ACHN (cell line): ENCODE measurements at regions not wholly inside any gene's neighbourhood (a gene's known extent, or its start where the extent isn't known, plus 50 kb on each side); places are given as distances from the start of the nearest gene placed in this dataset.
"Not testable (repeated sequence)": the region's sequence is repeated elsewhere in the genome, so short reads cannot be mapped to it uniquely, and the experiment has no call there.

ENCODE experiments used
- DNase-seq: peaks from one replicate; pipeline ENCODE4 v3.0.0-alpha.2; 2015
- in situ Hi-C: cut with HindIII; loops from 2 replicates; pipeline ENCODE4 v1.10.0; 2017; ENCODE audit warnings: low sequenced_read_pairs, low pct_ligation_motif_present, low pct_unique_long_range_greater_than_20kb

DNA sequence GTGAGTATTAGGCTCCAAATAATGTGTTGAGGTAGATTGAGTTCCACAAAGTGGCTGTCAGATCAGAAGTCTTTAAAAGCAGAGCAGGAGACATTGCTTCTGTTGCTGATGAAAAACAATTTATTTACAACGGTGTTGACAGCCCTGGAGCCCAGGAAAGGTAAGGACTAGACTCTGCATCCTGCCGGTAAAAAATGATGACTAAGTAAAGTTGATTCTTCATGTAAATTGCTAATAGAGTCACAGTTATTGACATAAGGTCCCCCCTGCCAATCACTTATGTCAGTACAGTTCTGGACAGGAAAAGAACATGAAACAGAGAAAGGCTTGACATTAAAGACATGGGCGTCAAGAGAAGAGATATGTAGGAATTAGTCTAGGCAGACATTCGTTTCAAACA, 552.5 kb downstream of the HTR1A start:
- in situ Hi-C loops, result no loop called here
- DNase-seq, result no peak

DNA sequence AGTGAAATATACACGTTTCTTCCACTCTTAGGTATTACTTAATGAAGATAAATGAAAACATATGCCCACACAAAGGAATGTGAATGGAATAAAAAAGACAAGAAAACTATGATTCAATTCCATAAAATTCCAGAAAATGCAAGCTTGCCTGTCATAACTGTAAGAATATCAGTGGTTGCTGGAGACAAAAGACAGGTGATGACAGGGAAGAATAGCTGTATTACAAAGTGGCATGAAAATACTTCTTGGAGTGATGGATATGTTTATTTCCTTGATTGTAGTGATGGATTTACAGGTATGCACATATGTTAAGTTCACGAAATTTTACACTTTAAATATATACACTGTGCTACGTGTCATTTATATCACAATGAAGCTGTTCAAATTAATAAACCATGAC, 553.3 kb downstream of the HTR1A start:
- no peak for DNase-seq
- in situ Hi-C loops, result no loop called here

DNA sequence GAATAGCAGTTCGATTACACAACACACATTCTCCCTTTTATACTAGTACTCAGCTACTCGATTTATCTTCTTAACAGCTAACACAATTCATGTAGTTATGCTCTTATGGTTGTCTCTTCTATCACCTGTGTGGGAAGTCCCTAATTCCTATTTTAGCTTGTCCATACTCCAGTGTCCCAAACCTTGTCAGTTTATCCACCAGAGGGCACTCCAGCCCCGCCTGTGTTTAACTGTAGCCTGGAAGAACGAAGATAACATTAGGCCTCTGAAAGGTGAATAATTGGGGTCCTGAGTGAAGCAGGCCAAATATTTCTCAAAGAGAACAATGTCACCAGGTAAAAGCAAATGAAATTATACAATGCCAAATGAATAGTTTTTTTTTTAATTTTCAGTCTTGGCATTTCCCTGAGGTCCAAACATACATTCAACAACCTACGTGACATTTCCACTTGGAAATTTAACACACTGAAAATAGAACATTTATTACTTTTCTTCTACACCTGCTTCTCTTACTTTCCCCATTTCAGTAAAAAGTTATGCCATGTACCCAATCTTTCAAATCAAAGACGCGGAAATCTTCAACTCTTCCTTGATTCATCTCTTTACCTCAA, 560.7 kb downstream of the HTR1A start:
- in situ Hi-C loops, result no loop called here
- DNase-seq, result peak; percentile 49

DNA sequence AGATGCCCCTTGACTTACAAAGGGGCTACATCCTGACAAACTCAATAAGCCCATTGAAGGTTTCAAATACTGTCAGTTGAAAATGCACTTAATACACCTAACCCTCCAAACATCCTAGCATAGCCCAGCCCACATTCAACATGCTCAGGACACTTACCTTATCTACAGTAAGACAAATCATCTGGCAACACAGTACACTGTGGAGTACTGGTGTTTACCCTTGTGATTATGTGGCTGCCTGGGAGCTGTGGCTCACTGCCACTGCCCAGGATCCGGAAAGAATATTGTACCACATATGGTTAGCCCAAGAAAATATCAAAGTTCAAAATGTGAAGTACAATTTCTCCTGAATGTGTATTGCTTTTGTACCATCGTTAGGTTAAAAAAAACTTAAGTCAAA, 562.2 kb downstream of the HTR1A start:
- in situ Hi-C loops, result no loop called here
- DNase-seq, result no peak

- in situ Hi-C loops, result no loop called here
- peak; percentile 0 for DNase-seq
These were observed 563.9 kb downstream of the HTR1A start for GRCh38 chr5:63398346-63398745.

DNA sequence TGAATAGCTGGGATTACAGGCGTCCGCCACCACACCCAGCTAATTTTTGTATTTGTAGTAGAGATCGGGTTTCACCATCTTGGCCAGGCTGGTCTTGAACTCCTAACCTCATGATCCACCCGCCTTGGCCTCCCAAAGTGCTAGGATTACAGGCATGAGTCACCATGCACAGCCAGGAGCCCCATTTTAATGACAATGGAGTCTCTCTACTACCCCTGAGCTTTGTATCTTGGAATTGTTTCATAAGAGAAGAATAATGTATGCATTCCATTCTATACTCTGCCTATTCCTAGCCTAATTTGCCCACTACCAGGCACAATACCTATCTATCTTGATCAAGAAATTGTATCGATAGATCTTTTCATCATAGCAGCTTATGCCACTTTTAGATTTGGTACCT, 574.1 kb downstream of the HTR1A start:
- in situ Hi-C loops, DNase-seq: not testable (repeated sequence)

DNA sequence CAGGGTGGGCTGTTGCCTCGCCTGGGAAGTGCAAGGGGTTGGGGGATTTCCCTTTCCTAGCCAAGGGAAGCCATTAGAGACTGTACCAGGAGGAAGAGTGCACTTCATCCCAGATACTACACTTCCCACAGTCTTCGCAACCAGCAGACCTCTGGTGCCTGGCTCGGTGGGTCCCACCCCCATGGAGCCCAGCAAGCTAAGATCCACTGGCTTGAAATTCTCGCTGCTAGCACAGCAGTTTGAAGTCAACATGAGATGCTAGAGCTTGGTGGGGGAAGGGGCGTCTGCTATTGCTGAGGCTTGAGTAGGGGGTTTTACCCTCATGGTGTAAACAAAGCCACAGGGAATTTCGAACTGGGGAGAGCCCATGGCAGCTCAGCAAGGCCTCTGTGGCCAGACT, 586.4 kb downstream of the HTR1A start:
- in situ Hi-C loops, result no loop called here
- DNase-seq, result no peak

- no peak for DNase-seq
- in situ Hi-C loops, result no loop called here
These were observed 588.2 kb downstream of the HTR1A start for GRCh38 chr5:63374085-63374484.

DNA sequence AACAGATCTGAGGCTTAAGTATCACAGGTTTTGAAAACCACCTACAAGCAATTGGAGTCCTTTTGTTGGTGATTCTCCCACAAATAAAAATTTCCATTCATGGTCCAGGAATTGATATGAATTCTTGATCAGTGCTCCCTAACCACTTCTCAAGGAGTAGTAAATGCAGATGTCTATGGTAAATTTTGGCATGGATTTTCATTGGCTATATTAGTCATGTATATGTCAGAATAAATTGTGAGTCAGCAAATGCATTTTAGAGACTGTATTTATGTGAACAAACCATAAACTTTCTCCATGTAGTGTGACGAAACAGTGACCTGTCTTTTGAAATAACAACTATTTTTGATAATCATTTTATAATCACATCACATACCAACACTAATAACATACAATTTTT, 611.1 kb downstream of the HTR1A start:
- in situ Hi-C loops, result no loop called here
- no peak for DNase-seq

- in situ Hi-C loops, result no loop called here
- no peak for DNase-seq
These were observed 615.8 kb downstream of the HTR1A start for GRCh38 chr5:63346451-63346850.

GRCh38 chr5:63341442-63341841, 620.8 kb downstream of the HTR1A start:
- no peak for DNase-seq
- in situ Hi-C loops, result no loop called here

GRCh38 chr5:63323926-63324325, 638.3 kb downstream of the HTR1A start:
- DNase-seq, result no peak
- in situ Hi-C loops, result no loop called here

GRCh38 chr5:63314551-63314950, 647.7 kb downstream of the HTR1A start:
- in situ Hi-C loops, result no loop called here
- DNase-seq, result no peak

- in situ Hi-C loops, result no loop called here
- no peak for DNase-seq
These were observed 651.6 kb downstream of the HTR1A start for GRCh38 chr5:63310644-63311043.

GRCh38 chr5:63306909-63307308, 655.3 kb downstream of the HTR1A start:
- no peak for DNase-seq
- in situ Hi-C loops, result no loop called here

DNA sequence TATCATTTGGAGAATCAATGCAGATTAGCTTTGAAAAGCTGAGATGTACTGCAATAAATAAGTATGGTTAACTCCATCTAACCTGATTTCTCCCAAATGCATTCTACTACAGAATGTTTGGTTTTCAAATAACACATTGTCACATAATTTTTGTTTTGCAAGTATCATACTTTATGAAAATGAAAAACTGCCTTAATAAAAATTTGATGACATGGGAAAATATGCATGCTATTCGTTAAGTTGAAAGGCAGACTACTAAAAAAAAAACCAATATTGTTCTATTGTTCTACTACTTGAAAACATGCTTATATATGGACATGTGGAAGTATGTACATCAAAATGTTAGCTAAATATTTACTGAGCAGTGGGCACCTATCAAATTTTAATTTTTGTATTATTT, 668.9 kb downstream of the HTR1A start:
- in situ Hi-C loops, result no loop called here
- no peak for DNase-seq

DNA sequence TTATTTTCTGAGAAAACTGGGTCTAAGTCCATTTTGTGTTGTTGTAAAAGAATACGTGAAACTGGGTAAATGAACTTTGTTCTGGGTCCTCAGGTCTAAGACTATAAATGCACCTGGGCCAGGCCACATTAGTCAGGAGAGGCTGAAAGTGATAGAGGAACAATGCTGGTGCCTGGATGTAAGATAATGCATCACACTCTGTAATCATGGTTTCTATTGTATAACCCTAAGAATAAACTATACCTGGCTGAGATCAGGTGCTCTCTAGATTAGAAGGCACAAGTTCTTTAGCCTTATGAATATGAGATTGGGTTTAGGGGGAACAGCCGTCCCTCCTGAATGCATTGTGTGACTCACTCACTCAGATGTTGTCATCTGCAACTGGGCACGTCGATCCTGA, 675.5 kb downstream of the HTR1A start:
- in situ Hi-C loops, result no loop called here
- no peak for DNase-seq

DNA sequence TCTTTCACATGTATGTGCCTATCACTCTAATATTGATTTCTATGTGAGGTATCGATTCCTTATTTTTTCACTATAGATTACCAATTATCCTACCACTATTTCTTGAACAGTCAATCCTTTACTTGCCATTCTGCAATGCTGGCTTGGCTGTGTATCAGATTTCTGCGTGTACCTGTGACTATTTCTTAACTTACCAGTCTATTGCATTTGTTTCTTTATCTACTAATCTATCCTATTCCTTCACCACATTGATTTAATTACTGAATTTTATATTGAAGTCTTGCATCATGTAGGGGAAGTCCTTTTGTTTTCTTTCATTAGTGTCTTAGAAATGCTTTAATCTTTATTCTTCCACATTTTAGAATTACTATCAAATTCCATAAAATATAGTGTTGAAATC, 684.8 kb downstream of the LRRC70 start:
- in situ Hi-C loops, result no loop called here
- no peak for DNase-seq

DNA sequence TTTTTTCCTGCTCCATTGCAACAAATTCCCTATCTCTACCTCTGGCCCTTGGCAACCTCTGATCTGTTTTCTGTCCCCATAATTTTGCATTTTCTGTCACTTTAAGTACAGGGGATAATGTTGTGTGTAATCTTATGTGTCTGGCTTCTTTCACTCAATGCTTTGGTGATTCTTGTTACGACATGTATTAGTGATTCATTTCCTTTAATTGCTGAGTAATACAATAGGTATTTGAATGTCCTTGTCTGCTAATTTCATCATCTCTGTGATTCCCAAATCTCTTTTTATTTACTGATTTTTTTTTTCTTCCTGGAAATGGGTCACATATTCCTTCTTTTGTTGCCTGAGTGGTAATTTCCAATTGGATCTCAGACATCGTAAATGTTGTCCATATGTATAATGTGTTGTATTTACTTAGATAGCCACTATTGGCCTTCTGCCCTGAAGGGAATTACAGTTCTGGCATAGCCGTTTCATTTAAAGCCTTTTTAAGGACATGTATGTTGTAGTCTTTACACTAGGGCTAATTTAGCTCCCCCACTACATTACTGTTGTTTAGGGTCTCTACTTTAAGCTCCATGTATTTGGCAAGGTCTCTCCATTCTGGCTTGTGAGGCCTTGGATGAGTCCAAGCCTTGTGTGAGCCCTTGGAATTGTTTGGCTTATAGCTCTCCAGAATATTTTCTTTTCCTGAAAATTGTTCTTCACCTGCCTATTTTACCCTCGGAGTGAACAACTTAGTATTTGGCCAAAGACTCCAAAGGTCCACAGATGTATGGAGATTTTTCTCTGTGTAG, 683.8 kb downstream of the LRRC70 start:
- no peak for DNase-seq
- in situ Hi-C loops, result no loop called here

GRCh38 chr5:63261695-63262094, 683.1 kb downstream of the LRRC70 start:
- in situ Hi-C loops, result no loop called here
- DNase-seq, result no peak
